Hepatocyte (in vitro differentiated cells): ENCODE measurements at regions not wholly inside any gene's neighbourhood (a gene's known extent, or its start where the extent isn't known, plus 50 kb on each side); places are given as distances from the start of the nearest gene placed in this dataset. TPM values are rescaled to one million over a fixed set of nuclear protein-coding genes. Genes with fewer than 3 reads are reported as not detected.

Experiments used
- DNase-seq: peaks from one replicate; pipeline ENCODE4 v3.0.0-alpha.2; 2016; ENCODE audit warnings: low spot score
- H2AFZ ChIP-seq: fragments of 200-600 bp; sonication (generic); 2 replicates; pipeline ENCODE4 v1.6.0; 2016; ENCODE audit warnings: antibody characterized with exemption, mild to moderate bottlenecking
- H3K27ac ChIP-seq: fragments of 200-600 bp; sonication (generic); 2 replicates; pipeline ENCODE4 v1.5.1; 2016; ENCODE audit warnings: mild to moderate bottlenecking
- H3K27me3 ChIP-seq: fragments of 200-600 bp; sonication (generic); 2 replicates; pipeline ENCODE4 v1.6.1; 2016
- H3K36me3 ChIP-seq: fragments of 200-600 bp; sonication (generic); replicated peaks from 2 replicates; pipeline ENCODE4 v1.5.1; 2016; ENCODE audit warnings: low read depth; ENCODE audit not compliant: insufficient read depth
- H3K4me1 ChIP-seq: fragments of 200-600 bp; sonication (generic); 2 replicates; pipeline ENCODE4 v1.5.1; 2016; ENCODE audit warnings: mild to moderate bottlenecking, moderate library complexity; ENCODE audit not compliant: insufficient read depth
- H3K4me2 ChIP-seq: fragments of 200-600 bp; sonication (generic); 2 replicates; pipeline ENCODE4 v1.6.0; 2016
- H3K4me3 ChIP-seq: fragments of 200-600 bp; sonication (generic); 2 replicates; pipeline ENCODE4 v1.5.1; 2016; ENCODE audit warnings: mild to moderate bottlenecking
- H3K79me2 ChIP-seq: fragments of 200-600 bp; sonication (generic); 2 replicates; pipeline ENCODE4 v1.6.0; 2017; ENCODE audit warnings: mild to moderate bottlenecking
- H3K9me2 ChIP-seq: fragments of 200-600 bp; sonication (generic); replicated peaks from 2 replicates; pipeline ENCODE4 v1.6.0; 2017; ENCODE audit warnings: mild to moderate bottlenecking; ENCODE audit not compliant: insufficient read depth
- H3K9me3 ChIP-seq: fragments of 200-600 bp; sonication (generic); 2 replicates; pipeline ENCODE4 v1.5.1; 2016; ENCODE audit warnings: low read depth, mild to moderate bottlenecking
- H4K20me1 ChIP-seq: fragments of 200-600 bp; sonication (generic); 2 replicates; pipeline ENCODE4 v1.6.0; 2016; ENCODE audit warnings: mild to moderate bottlenecking; ENCODE audit not compliant: insufficient read depth, poor library complexity, severe bottlenecking
- EZH2 ChIP-seq: fragments of 200-600 bp; sonication (generic); IDR thresholded peaks from 2 replicates; pipeline ENCODE4 v1.6.1; 2016; ENCODE audit warnings: antibody characterized with exemption, mild to moderate bottlenecking, borderline replicate concordance
- EZH2phosphoT487 ChIP-seq: fragments of 200-600 bp; sonication (generic); IDR thresholded peaks from one replicate; pipeline ENCODE4 v1.6.1; 2018; ENCODE audit warnings: antibody characterized with exemption, mild to moderate bottlenecking, low read depth, moderate library complexity; ENCODE audit not compliant: unreplicated experiment, severe bottlenecking
- WGBS: methylation state at CpG from one replicate; pipeline ENCODE4 v1.1.6; 2016; ENCODE audit warnings: low lambda C conversion rate; ENCODE audit errors: missing lambda C conversion rate; 5-methylcytosine and 5-hydroxymethylcytosine counted together
- small RNA-seq: library from RNA; depleted of rRNA; stranded (forward); fragments of <200 nt; gene quantifications from one replicate; pipeline ENCODE3, GENCODE V24; 2014
- TF ChIP-seq, protein P1 (sequence below): fragments of 200-600 bp; sonication (generic); IDR thresholded peaks from 2 replicates; pipeline ENCODE4 v1.5.1; 2016; ENCODE audit warnings: antibody characterized with exemption, mild to moderate bottlenecking; ENCODE audit not compliant: poor library complexity

GRCh38 chr12:118921761-118922160, 59.6 kb upstream of the SRRM4 start:
- Histone ChIP-seq H4K20me1 (no peaks in the 10 kb centered on the region), H3K27me3 (peaks cover 4% of the 10 kb centered on the region), H3K4me3 (no peak overlapping the region), H2AFZ (no peak overlapping the region), H3K27ac (no peak overlapping the region), H3K4me2 (no peak overlapping the region), H3K79me2 (no peaks in the 10 kb centered on the region), H3K36me3 (no peaks in the 10 kb centered on the region), H3K9me3 (no peaks in the 10 kb centered on the region), H3K4me1 (no peaks in the 10 kb centered on the region), H3K9me2 (no peaks in the 10 kb centered on the region)
- no peak for TF ChIP-seq EZH2
- TF ChIP-seq, protein P1, sequence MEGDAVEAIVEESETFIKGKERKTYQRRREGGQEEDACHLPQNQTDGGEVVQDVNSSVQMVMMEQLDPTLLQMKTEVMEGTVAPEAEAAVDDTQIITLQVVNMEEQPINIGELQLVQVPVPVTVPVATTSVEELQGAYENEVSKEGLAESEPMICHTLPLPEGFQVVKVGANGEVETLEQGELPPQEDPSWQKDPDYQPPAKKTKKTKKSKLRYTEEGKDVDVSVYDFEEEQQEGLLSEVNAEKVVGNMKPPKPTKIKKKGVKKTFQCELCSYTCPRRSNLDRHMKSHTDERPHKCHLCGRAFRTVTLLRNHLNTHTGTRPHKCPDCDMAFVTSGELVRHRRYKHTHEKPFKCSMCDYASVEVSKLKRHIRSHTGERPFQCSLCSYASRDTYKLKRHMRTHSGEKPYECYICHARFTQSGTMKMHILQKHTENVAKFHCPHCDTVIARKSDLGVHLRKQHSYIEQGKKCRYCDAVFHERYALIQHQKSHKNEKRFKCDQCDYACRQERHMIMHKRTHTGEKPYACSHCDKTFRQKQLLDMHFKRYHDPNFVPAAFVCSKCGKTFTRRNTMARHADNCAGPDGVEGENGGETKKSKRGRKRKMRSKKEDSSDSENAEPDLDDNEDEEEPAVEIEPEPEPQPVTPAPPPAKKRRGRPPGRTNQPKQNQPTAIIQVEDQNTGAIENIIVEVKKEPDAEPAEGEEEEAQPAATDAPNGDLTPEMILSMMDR = no peak
- no peak for TF ChIP-seq EZH2phosphoT487
- WGBS = 79% methylated on average over 2 of the region's 2 CpGs
- DNase-seq = no peak

- no peak overlapping the region for H3K4me3 ChIP-seq
- no peaks in the 10 kb centered on the region for H3K4me1 ChIP-seq
- H2AFZ ChIP-seq = no peak overlapping the region
- 43% methylated on average over 2 of the region's 2 CpGs for WGBS
- H3K27me3 ChIP-seq = peaks cover 4% of the 10 kb centered on the region
- H3K27ac ChIP-seq = no peak overlapping the region
- no peak for TF ChIP-seq EZH2
- no peak for TF ChIP-seq EZH2phosphoT487
- TF ChIP-seq, protein P1 = no peak
- H3K9me2 ChIP-seq = no peaks in the 10 kb centered on the region
- no peaks in the 10 kb centered on the region for H3K36me3 ChIP-seq
- H3K79me2 ChIP-seq = no peaks in the 10 kb centered on the region
- H4K20me1 ChIP-seq = no peaks in the 10 kb centered on the region
- H3K4me2 ChIP-seq = no peak overlapping the region
- H3K9me3 ChIP-seq = no peaks in the 10 kb centered on the region
- DNase-seq = peak; percentile 19
Observed at GRCh38 chr12:118922405-118922804, 58.9 kb upstream of the SRRM4 start.

DNA sequence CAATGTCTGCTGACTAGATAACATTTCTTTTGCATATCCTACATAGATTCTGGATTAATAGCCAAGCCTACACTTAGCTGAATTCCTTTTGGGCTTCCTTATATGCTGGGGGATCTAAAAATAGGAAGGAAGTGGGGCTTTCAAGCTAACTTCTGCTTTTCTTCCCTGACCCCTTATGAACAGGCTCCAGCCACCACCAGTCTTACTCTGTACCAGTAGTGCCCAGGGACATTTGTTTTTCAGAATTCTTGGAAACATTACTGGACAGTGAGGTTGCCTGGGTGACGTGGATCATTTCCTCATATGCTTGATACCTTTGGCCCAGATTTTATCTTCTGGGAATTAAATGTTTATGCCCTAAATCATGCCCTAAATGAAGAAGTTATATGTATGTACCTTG, 55.9 kb upstream of the SRRM4 start:
- H3K36me3 ChIP-seq = no peaks in the 10 kb centered on the region
- no peaks in the 10 kb centered on the region for H3K4me1 ChIP-seq
- no peak overlapping the region for H3K27ac ChIP-seq
- WGBS = 62% methylated on average over 1 of the region's 1 CpG
- H3K4me3 ChIP-seq = no peak overlapping the region
- peaks cover 4% of the 10 kb centered on the region for H3K27me3 ChIP-seq
- no peaks in the 10 kb centered on the region for H3K9me2 ChIP-seq
- no peak overlapping the region for H2AFZ ChIP-seq
- no peaks in the 10 kb centered on the region for H4K20me1 ChIP-seq
- H3K9me3 ChIP-seq = no peaks in the 10 kb centered on the region
- no peak for DNase-seq
- no peak for TF ChIP-seq EZH2phosphoT487
- TF ChIP-seq EZH2 = no peak
- TF ChIP-seq, protein P1 = no peak
- H3K4me2 ChIP-seq = no peak overlapping the region
- no peaks in the 10 kb centered on the region for H3K79me2 ChIP-seq

DNA sequence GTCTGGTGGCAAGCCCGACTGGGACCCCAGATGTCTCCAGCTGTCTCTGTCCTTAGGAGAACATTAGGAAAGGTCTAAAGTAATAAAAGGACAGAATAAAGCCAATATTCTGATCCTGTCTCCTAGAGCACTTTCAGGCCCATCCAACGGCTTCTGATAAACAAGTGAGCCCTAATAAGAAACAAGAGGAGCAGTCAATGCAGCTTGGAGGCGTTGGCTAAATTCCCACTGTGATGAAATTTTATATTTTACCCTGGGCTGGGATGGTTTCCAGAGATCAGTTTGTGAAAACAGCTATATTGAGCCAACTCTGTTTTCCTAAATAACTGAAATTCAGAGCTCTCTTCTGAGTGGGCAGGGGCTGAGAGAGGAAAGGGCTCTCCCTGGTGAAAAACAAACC, 55.5 kb upstream of the SRRM4 start:
- Histone ChIP-seq H3K9me3 (no peaks in the 10 kb centered on the region), H3K27me3 (peaks cover 4% of the 10 kb centered on the region), H3K79me2 (no peaks in the 10 kb centered on the region), H4K20me1 (no peaks in the 10 kb centered on the region), H3K27ac (no peak overlapping the region), H3K4me2 (no peak overlapping the region), H3K4me1 (no peaks in the 10 kb centered on the region), H2AFZ (no peak overlapping the region), H3K4me3 (no peak overlapping the region), H3K9me2 (no peaks in the 10 kb centered on the region), H3K36me3 (no peaks in the 10 kb centered on the region)
- no peak for TF ChIP-seq EZH2phosphoT487
- no peak for TF ChIP-seq EZH2
- 73% methylated on average over 3 of the region's 3 CpGs for WGBS
- no peak for DNase-seq

Small RNA genes lying in the stretch of these regions (small RNA-seq; reads per million reads assigned to genes)
- gene RF00428 (not detected), gene RNA5SP374 (not detected)
